HUES48 (cell line): ENCODE measurements at regions not wholly inside any gene's neighbourhood (a gene's known extent, or its start where the extent isn't known, plus 50 kb on each side); places are given as distances from the start of the nearest gene placed in this dataset.
"Not testable (repeated sequence)": the region's sequence is repeated elsewhere in the genome, so short reads cannot be mapped to it uniquely, and the experiment has no call there.

Source experiments
- H3K27ac ChIP-seq: one replicate; pipeline ENCODE4 v1.7.0; 2013; ENCODE audit warnings: low read depth, low read length, inconsistent platforms
- H3K27me3 ChIP-seq: 2 replicates; pipeline ENCODE4 v1.6.1; 2013; ENCODE audit warnings: mild to moderate bottlenecking, low read length; ENCODE audit not compliant: control insufficient read depth, insufficient read depth
- H3K36me3 ChIP-seq: 2 replicates; pipeline ENCODE4 v1.6.1; 2013; ENCODE audit warnings: low read length; ENCODE audit not compliant: control insufficient read depth, insufficient read depth
- H3K4me1 ChIP-seq: 2 replicates; pipeline ENCODE4 v1.6.1; 2013; ENCODE audit warnings: mild to moderate bottlenecking, low read length; ENCODE audit not compliant: control insufficient read depth, insufficient read depth
- H3K4me3 ChIP-seq: 2 replicates; pipeline ENCODE4 v1.5.1; 2013; ENCODE audit warnings: mild to moderate bottlenecking, low read depth, low read length
- H3K9ac ChIP-seq: 2 replicates; pipeline ENCODE4 v1.6.1; 2013; ENCODE audit warnings: mild to moderate bottlenecking, low read depth, low read length, moderate library complexity
- H3K9me3 ChIP-seq: 2 replicates; pipeline ENCODE4 v1.6.1; 2013; ENCODE audit warnings: low read length; ENCODE audit not compliant: control insufficient read depth, insufficient read depth

DNA sequence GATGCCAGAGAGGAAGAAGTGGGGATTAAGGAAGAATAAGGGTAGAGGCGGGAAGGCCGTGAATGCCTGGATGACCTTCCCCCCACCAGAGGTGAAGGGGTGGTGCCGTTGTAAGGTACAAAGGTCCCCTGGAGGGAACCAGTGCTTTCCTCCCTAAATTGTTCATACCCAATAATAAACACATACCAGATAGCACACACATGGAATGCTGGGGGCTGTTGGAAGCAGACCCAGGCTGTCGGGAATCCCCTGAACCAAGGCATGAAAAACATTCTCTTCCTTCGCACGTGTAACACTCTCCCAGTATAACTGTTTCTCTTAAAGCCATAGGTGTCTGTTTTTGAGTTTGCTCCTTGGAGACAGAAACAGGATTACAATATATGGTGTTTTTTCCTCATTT is 107.1 kb upstream of the CTAGE1 start:
- Histone ChIP-seq H3K4me1 (no peaks in the 10 kb centered on the region), H3K4me3 (no peak overlapping the region), H3K36me3 (no peaks in the 10 kb centered on the region), H3K27ac (no peak overlapping the region), H3K27me3 (no peaks in the 10 kb centered on the region), H3K9me3 (no peaks in the 10 kb centered on the region), H3K9ac (no peak overlapping the region)

DNA sequence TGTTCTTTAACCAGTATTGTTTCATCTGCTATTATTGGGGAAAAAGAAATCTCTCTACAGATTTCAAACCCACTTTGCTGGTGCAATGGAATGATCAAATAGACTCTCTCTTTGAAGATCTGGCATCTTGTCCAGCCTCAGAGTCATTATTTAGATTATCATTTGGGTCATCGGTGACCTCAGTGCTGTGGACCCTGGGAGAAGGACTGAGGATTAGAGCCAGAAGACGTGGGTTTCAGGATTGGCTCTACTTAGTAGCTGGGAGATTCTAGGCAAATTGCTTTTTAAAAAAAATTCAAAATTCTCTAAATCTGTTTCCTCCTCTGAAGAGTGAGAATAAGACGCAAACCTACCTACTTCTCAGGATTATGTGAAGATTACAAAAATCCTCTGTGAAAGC is 107.6 kb upstream of the CTAGE1 start:
- no peak overlapping the region for H3K27ac ChIP-seq

DNA sequence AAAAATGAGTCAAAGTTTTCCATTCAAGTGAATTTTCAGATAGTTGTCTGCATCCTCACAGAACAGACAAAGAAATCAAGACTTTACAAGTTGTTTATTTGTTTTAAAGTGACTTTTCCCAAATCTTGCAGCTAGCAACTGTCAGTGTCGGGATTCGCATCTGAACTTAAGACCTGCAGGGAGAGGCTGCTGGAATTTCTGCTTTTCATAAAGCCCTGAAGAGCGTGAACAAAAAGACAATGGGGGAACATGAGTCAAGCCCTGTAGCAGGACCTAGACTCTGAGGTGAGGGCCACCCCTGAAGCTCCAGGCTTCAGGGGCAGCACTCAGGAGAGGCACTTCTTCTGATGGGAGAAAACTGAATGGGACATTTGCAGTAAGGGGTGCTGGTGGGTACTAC is 108.2 kb upstream of the CTAGE1 start:
- no peak overlapping the region for H3K4me3 ChIP-seq
- no peaks in the 10 kb centered on the region for H3K36me3 ChIP-seq
- H3K9me3 ChIP-seq: no peaks in the 10 kb centered on the region
- H3K4me1 ChIP-seq: no peaks in the 10 kb centered on the region
- H3K9ac ChIP-seq: no peak overlapping the region
- no peaks in the 10 kb centered on the region for H3K27me3 ChIP-seq
- H3K27ac ChIP-seq: no peak overlapping the region

More for the DNA sequence above, 107.6 kb upstream of the CTAGE1 start:
- H3K9me3 ChIP-seq: no peaks in the 10 kb centered on the region
- H3K4me1 ChIP-seq: no peaks in the 10 kb centered on the region
- H3K36me3 ChIP-seq: no peaks in the 10 kb centered on the region
- no peak overlapping the region for H3K9ac ChIP-seq
- H3K4me3 ChIP-seq: no peak overlapping the region
- no peaks in the 10 kb centered on the region for H3K27me3 ChIP-seq

DNA sequence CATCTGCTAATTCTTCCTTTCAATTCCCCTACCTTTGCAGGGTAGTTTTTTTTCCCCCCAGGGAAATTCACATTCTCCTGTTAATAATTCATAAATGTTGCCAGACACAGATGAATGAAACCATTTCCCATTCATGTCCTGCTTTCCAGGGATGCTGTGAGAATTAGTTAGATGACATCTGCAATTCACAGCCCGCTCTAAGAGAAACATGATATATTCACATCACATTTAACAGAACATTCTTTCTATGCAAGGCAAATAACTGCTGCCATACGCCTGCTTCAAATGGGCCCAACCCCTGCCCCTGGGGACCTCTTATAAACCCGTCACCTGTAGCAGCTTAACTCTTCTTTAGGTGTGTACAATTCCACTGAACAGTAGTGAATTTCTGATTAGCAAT is 110.6 kb upstream of the CTAGE1 start:
- H3K36me3 ChIP-seq: no peaks in the 10 kb centered on the region
- H3K9me3 ChIP-seq: no peaks in the 10 kb centered on the region
- H3K27me3 ChIP-seq: no peaks in the 10 kb centered on the region
- no peak overlapping the region for H3K4me3 ChIP-seq
- H3K27ac ChIP-seq: no peak overlapping the region
- no peaks in the 10 kb centered on the region for H3K4me1 ChIP-seq
- no peak overlapping the region for H3K9ac ChIP-seq

DNA sequence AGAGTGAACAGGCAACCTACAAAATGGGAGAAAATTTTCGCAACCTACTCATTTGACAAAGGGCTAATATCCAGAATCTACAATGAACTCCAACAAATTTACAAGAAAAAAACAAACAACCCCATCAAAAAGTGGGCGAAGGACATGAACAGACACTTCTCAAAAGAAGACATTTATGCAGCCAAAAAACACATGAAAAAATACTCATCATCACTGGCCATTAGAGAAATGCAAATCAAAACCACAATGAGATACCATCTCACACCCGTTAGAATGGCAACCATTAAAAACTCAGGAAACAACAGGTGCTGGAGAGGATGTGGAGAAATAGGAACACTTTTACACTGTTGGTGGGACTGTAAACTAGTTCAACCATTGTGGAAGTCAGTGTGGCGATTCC is 117.0 kb upstream of the CTAGE1 start:
- not testable (repeated sequence) for H3K27ac ChIP-seq, H3K4me1 ChIP-seq, H3K9me3 ChIP-seq, H3K4me3 ChIP-seq, H3K36me3 ChIP-seq, H3K27me3 ChIP-seq, H3K9ac ChIP-seq

GRCh38 chr18:22536558-22536957 is 118.8 kb upstream of the CTAGE1 start:
- Histone ChIP-seq H3K4me1 (no peaks in the 10 kb centered on the region), H3K4me3 (no peak overlapping the region), H3K27ac (no peak overlapping the region), H3K9me3 (no peaks in the 10 kb centered on the region), H3K9ac (no peak overlapping the region), H3K36me3 (no peaks in the 10 kb centered on the region), H3K27me3 (no peaks in the 10 kb centered on the region)

- no peaks in the 10 kb centered on the region for H3K9me3 ChIP-seq
- H3K4me3 ChIP-seq: no peak overlapping the region
Observed at GRCh38 chr18:22538426-22538825, 120.7 kb upstream of the CTAGE1 start.

DNA sequence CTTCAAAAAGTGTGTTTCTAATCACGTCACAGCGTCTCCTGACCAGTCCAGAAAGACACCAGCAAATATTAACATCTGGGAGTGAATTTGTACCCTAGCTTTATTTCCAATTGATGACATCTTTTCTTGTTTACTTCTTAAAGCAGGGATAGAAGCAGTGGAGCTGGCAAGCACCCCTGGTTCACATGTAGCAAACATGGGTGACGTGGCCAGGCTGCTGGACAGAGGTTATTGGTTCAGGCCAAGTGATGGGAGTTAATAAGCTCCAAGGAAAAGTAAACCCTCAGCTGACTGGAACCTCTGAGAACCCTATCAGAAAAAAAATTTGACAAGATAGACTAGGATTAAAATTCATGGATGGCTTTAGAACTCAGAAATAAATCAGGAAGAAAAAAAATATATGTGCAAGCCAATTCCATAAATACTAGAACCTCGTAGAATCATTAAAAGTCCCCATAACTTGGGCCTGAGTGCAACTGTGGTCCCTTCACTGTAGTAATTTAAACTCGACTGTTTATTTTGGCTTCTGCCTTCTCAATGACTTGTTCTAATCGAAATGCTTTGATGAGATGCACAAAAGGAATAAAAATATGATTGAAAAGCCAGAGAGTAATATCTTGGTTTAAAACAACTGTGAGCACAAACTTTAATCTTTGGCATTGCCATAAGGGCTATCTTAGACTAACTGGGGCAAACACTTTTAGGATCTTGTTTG is 121.5 kb upstream of the CTAGE1 start:
- Histone ChIP-seq H3K27ac (no peak overlapping the region), H3K9ac (no peak overlapping the region), H3K4me3 (no peak overlapping the region), H3K9me3 (no peaks in the 10 kb centered on the region), H3K27me3 (no peaks in the 10 kb centered on the region), H3K36me3 (no peaks in the 10 kb centered on the region), H3K4me1 (no peaks in the 10 kb centered on the region)

More at GRCh38 chr18:22538426-22538825, 120.7 kb upstream of the CTAGE1 start:
- H3K27ac ChIP-seq: no peak overlapping the region
- no peak overlapping the region for H3K9ac ChIP-seq
- no peaks in the 10 kb centered on the region for H3K36me3 ChIP-seq
- no peaks in the 10 kb centered on the region for H3K27me3 ChIP-seq
- no peaks in the 10 kb centered on the region for H3K4me1 ChIP-seq

GRCh38 chr18:22541232-22541631 is 123.5 kb upstream of the CTAGE1 start:
- no peaks in the 10 kb centered on the region for H3K9me3 ChIP-seq
- H3K27me3 ChIP-seq: no peaks in the 10 kb centered on the region
- H3K4me3 ChIP-seq: no peak overlapping the region
- H3K4me1 ChIP-seq: no peaks in the 10 kb centered on the region
- no peaks in the 10 kb centered on the region for H3K36me3 ChIP-seq
- H3K27ac ChIP-seq: no peak overlapping the region
- no peak overlapping the region for H3K9ac ChIP-seq

DNA sequence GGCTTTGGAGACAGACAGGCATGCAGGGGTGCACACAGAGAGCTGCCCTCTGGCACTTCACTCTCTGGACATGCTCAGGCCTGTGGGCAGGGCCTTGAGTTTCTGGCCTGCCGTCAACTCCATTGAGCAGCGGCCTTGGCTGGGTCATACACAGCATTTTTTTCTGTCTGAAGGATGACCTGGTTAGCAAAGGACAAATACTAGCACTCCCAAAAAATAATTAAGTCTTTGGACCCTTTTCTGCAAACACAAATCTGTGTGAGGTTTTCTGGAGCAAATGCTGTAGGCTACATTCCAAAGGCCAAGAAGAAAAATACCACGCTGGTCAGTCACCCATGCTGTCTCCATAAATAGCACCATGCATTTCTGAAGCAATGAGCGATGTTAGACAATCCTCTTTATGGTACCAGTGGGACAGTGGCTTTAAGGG is 124.7 kb upstream of the CTAGE1 start:
- Histone ChIP-seq H3K9ac (no peak overlapping the region), H3K4me3 (no peak overlapping the region), H3K36me3 (no peaks in the 10 kb centered on the region), H3K27ac (no peak overlapping the region), H3K4me1 (no peaks in the 10 kb centered on the region), H3K27me3 (no peaks in the 10 kb centered on the region), H3K9me3 (no peaks in the 10 kb centered on the region)

DNA sequence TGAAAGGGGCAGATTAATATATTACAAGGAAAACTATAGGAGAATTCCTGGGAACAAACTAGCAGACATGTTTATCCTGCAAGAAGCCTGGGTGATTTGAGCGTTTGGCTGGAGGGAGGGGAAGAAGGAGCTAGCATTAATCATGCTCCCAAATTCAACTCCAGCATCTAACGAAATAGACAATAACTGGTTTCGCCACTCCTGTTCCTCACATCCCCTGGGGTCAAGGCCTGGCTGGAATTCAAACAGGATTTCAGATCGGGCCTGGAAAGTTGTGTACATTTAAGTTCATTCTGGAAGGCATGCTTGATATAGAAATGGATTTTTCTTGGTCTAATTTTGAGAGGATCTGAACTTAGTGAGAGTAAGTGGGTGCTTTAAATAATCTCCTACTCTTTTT is 126.1 kb upstream of the CTAGE1 start:
- Histone ChIP-seq H3K4me3 (no peak overlapping the region), H3K36me3 (no peaks in the 10 kb centered on the region), H3K9ac (no peak overlapping the region), H3K27ac (no peak overlapping the region), H3K9me3 (no peaks in the 10 kb centered on the region), H3K27me3 (no peaks in the 10 kb centered on the region), H3K4me1 (peaks cover 7% of the 10 kb centered on the region)
